ENCODE measurements at regions not wholly inside any gene's neighbourhood (a gene's known extent, or its start where the extent isn't known, plus 50 kb on each side); places are given as distances from the start of the nearest gene placed in this dataset.
A peak's percentile ranks its signal among the peaks of the same experiment; 100 is the strongest.

GRCh38 chr22:34055525-34056200, 135.4 kb upstream of the LARGE1 start:
- DNase-seq (ENCODE audit: low spot score), result no peak

- DNase-seq (ENCODE audit: low spot score), result no peak
Observed at GRCh38 chr22:34057726-34058125, 137.4 kb upstream of the LARGE1 start.

GRCh38 chr22:34064696-34065095, 144.4 kb upstream of the LARGE1 start:
- no peak for DNase-seq (ENCODE audit: low spot score)

GRCh38 chr22:34067031-34067430, 146.8 kb upstream of the LARGE1 start:
- DNase-seq (ENCODE audit: low spot score), result no peak

GRCh38 chr22:34068001-34068400, 147.7 kb upstream of the LARGE1 start:
- no peak for DNase-seq (ENCODE audit: low spot score)

- no peak for DNase-seq (ENCODE audit: low spot score)
Observed at GRCh38 chr22:34070051-34070450, 149.8 kb upstream of the LARGE1 start.

GRCh38 chr22:34070531-34070930, 150.3 kb upstream of the LARGE1 start:
- no peak for DNase-seq (ENCODE audit: low spot score)

GRCh38 chr22:34072585-34072984, 152.3 kb upstream of the LARGE1 start:
- no peak for DNase-seq (ENCODE audit: low spot score)

- DNase-seq (ENCODE audit: low spot score), result no peak
Observed at GRCh38 chr22:34080433-34080832, 160.2 kb upstream of the LARGE1 start.

- DNase-seq (ENCODE audit: low spot score), result no peak
Observed at GRCh38 chr22:34096770-34097169, 176.5 kb upstream of the LARGE1 start.

- DNase-seq (ENCODE audit: low spot score), result no peak
Observed at GRCh38 chr22:34099278-34099677, 179.0 kb upstream of the LARGE1 start.

- no peak for DNase-seq (ENCODE audit: low spot score)
Observed at GRCh38 chr22:34102633-34103032, 182.4 kb upstream of the LARGE1 start.

GRCh38 chr22:34105461-34106062, 185.3 kb upstream of the LARGE1 start:
- DNase-seq (ENCODE audit: low spot score), result peak; percentile 35

GRCh38 chr22:34108168-34108567, 187.9 kb upstream of the LARGE1 start:
- no peak for DNase-seq (ENCODE audit: low spot score)

- peak; percentile 69 for DNase-seq (ENCODE audit: low spot score)
Observed at GRCh38 chr22:34111210-34111824, 191.0 kb upstream of the LARGE1 start.

GRCh38 chr22:34113381-34113780, 193.1 kb upstream of the LARGE1 start:
- no peak for DNase-seq (ENCODE audit: low spot score)

- no peak for DNase-seq (ENCODE audit: low spot score)
Observed at GRCh38 chr22:34114406-34114805, 194.1 kb upstream of the LARGE1 start.

GRCh38 chr22:34115722-34116121, 195.4 kb upstream of the LARGE1 start:
- no peak for DNase-seq (ENCODE audit: low spot score)

- DNase-seq (ENCODE audit: low spot score), result no peak
Observed at GRCh38 chr22:34116126-34116525, 195.8 kb upstream of the LARGE1 start.

GRCh38 chr22:34122042-34122441, 201.8 kb upstream of the LARGE1 start:
- no peak for DNase-seq (ENCODE audit: low spot score)

GRCh38 chr22:34129691-34130486, 209.6 kb upstream of the LARGE1 start:
- DNase-seq (ENCODE audit: low spot score), result no peak

GRCh38 chr22:34135749-34136148, 215.5 kb upstream of the LARGE1 start:
- DNase-seq (ENCODE audit: low spot score), result no peak

GRCh38 chr22:34150023-34150422, 229.7 kb upstream of the LARGE1 start:
- no peak for DNase-seq (ENCODE audit: low spot score)
